ENCODE measurements at regions not wholly inside any gene's neighbourhood (a gene's known extent, or its start where the extent isn't known, plus 50 kb on each side); places are given as distances from the start of the nearest gene placed in this dataset.

GRCh38 chr5:86807046-86808031 is 189.6 kb downstream of the COX7C start:
- Mint-ChIP-seq H3K4me1 (no peaks in the 10 kb centered on the region), H3K27me3 (ENCODE audit: low read depth in 3 of 3) (no peaks in the 10 kb centered on the region), H3K27ac (no peak overlapping the region), H3K4me3 (no peak overlapping the region), H3K36me3 (no peaks in the 10 kb centered on the region), H3K9me3 (peaks cover 0 to 5% (median 0%) of the 10 kb centered on the region in 6 donors)
- no peak for DNase-seq

DNA sequence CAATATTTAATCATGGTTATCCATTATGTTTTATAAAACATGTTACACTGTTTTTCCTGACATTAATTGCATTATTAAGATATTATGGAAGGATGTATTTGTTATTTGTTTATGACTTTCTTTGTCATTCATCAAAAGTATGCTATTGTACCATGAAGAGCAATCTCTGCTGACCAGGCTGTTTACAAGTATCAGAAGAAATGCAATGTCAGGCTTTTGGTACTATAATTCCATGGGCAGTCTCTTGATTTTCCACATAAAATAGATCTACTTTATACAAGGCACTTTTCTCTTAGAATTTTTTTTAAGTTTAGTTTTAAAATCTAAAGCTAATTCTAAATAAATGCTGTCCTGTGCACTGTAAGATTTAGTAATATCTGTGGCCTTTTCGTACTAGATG is 196.6 kb downstream of the COX7C start:
- Mint-ChIP-seq H3K4me3 (no peak overlapping the region), H3K4me1 (no peaks in the 10 kb centered on the region), H3K36me3 (no peaks in the 10 kb centered on the region), H3K27me3 (ENCODE audit: low read depth in 3 of 3) (no peaks in the 10 kb centered on the region), H3K27ac (no peak overlapping the region), H3K9me3 (peaks cover 0 to 2% (median 0%) of the 10 kb centered on the region in 6 donors)
- no peak for DNase-seq

DNA sequence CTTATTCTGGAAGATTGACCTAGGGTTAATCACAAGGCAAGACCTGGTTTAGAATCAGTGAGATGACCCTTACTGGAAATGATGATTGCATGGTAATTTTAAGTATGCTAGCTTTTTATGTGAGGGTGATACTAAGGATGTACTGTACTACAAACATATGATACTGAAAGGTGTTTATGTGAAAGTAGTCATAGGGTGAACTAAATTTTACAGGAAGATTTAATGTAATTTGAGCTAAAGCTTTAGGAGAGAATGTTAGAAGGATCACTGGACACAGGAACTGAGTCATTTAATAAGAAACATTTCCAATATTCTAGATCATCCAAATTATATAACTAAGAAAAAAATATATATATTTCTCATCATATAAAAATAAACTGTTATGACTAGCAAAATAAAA is 197.2 kb downstream of the COX7C start:
- H3K27ac Mint-ChIP-seq = no peak overlapping the region
- peaks cover 0 to 2% (median 0%) of the 10 kb centered on the region in 6 donors for H3K9me3 Mint-ChIP-seq
- no peak for DNase-seq
- no peak overlapping the region for H3K4me3 Mint-ChIP-seq
- H3K27me3 Mint-ChIP-seq (ENCODE audit: low read depth in 3 of 3) = no peaks in the 10 kb centered on the region
- no peaks in the 10 kb centered on the region for H3K4me1 Mint-ChIP-seq
- no peaks in the 10 kb centered on the region for H3K36me3 Mint-ChIP-seq

GRCh38 chr5:86824637-86825036 is 206.9 kb downstream of the COX7C start:
- H3K27me3 Mint-ChIP-seq (ENCODE audit: low read depth in 3 of 3) = peaks cover 0 to 2% (median 0%) of the 10 kb centered on the region in 3 donors
- no peak for DNase-seq
- H3K36me3 Mint-ChIP-seq = no peaks in the 10 kb centered on the region
- no peaks in the 10 kb centered on the region for H3K4me1 Mint-ChIP-seq
- H3K4me3 Mint-ChIP-seq = no peak overlapping the region
- peaks cover 0 to 7% (median under 1%) of the 10 kb centered on the region in 6 donors for H3K9me3 Mint-ChIP-seq
- H3K27ac Mint-ChIP-seq = no peak overlapping the region

- H3K27me3 Mint-ChIP-seq (ENCODE audit: low read depth in 3 of 3) = no peaks in the 10 kb centered on the region
- peaks cover 0 to 3% (median 0%) of the 10 kb centered on the region in 3 donors for H3K36me3 Mint-ChIP-seq
- no peak overlapping the region for H3K4me3 Mint-ChIP-seq
- H3K27ac Mint-ChIP-seq = no peak overlapping the region
- no peaks in the 10 kb centered on the region for H3K4me1 Mint-ChIP-seq
- DNase-seq = no peak
- H3K9me3 Mint-ChIP-seq = peaks cover 0 to 12% (median 0%) of the 10 kb centered on the region in 6 donors
Measured at GRCh38 chr5:86831128-86831527, 213.4 kb downstream of the COX7C start.

- no peaks in the 10 kb centered on the region for H3K27me3 Mint-ChIP-seq (ENCODE audit: low read depth in 3 of 3)
- DNase-seq = no peak
- no peaks in the 10 kb centered on the region for H3K4me1 Mint-ChIP-seq
- peaks cover 0 to 12% (median 0%) of the 10 kb centered on the region in 6 donors for H3K9me3 Mint-ChIP-seq
- H3K27ac Mint-ChIP-seq = no peak overlapping the region
- peaks cover 0 to 3% (median 0%) of the 10 kb centered on the region in 3 donors for H3K36me3 Mint-ChIP-seq
- no peak overlapping the region for H3K4me3 Mint-ChIP-seq
Measured at GRCh38 chr5:86833868-86834267, 216.1 kb downstream of the COX7C start.

- DNase-seq = no peak
- no peaks in the 10 kb centered on the region for H3K4me1 Mint-ChIP-seq
- no peak overlapping the region for H3K4me3 Mint-ChIP-seq
- no peaks in the 10 kb centered on the region for H3K36me3 Mint-ChIP-seq
- H3K27ac Mint-ChIP-seq = no peak overlapping the region
- no peaks in the 10 kb centered on the region for H3K9me3 Mint-ChIP-seq
- H3K27me3 Mint-ChIP-seq (ENCODE audit: low read depth in 3 of 3) = no peaks in the 10 kb centered on the region
Measured at GRCh38 chr5:86837610-86838009, 219.9 kb downstream of the COX7C start.

DNA sequence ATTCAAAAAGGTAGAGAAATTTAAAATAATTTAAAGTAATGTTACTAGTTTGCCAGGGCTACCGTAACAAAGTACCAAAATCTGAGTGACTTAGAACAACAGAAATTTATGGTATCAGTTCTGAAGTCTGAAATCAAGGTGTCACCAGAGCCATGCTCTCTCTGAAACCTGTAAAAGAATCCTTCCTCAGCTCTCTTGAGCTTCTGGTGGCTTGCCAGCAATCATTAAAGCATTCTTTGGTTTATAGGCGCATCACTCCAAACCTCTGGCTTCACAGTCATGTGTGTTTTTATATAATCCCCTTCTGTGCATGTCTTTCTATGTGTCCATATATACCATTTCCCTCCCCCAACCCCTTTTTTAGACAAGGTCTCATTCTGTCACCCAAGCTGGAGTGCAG is 220.3 kb downstream of the COX7C start:
- H3K36me3 Mint-ChIP-seq = no peaks in the 10 kb centered on the region

DNA sequence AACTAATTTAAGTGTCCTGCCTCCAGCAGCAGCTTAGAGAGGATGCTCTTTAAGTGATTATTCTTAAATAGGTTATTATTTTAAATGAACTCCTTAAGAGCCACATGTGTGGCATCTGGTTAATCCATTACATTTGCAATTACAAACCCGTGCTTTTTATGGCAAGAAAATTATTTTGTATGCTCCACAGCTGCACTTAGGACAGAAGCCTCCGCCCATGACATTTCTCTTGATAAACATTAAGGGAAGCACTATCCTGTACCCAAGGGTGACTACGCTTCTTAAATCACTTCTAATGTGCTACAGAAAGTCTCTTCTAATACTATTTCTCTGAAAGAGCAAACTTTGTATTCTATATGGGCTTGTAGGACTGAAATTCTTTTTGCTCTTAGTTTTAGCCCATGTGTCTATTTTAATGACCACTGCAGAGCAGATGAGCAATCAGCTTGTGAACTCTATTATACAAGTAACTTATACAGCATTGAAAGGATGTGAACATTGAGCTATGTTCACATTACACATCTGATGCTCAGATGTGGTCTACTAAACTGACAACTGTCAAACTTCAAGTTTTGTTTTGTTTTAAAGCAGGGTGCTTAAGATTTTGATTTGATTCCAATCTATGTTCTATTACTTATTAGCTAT is 223.4 kb downstream of the COX7C start:
- no peaks in the 10 kb centered on the region for H3K36me3 Mint-ChIP-seq
- DNase-seq = no peak
- H3K27me3 Mint-ChIP-seq (ENCODE audit: low read depth in 3 of 3) = no peaks in the 10 kb centered on the region
- H3K4me1 Mint-ChIP-seq = no peaks in the 10 kb centered on the region
- H3K4me3 Mint-ChIP-seq = no peak overlapping the region
- no peak overlapping the region for H3K27ac Mint-ChIP-seq
- H3K9me3 Mint-ChIP-seq = peaks cover 0 to 2% (median 0%) of the 10 kb centered on the region in 6 donors

More for the DNA sequence above, 220.3 kb downstream of the COX7C start:
- Mint-ChIP-seq H3K27me3 (ENCODE audit: low read depth in 3 of 3) (no peaks in the 10 kb centered on the region), H3K4me1 (no peaks in the 10 kb centered on the region), H3K4me3 (no peak overlapping the region), H3K9me3 (no peaks in the 10 kb centered on the region), H3K27ac (no peak overlapping the region)
- no peak for DNase-seq

DNA sequence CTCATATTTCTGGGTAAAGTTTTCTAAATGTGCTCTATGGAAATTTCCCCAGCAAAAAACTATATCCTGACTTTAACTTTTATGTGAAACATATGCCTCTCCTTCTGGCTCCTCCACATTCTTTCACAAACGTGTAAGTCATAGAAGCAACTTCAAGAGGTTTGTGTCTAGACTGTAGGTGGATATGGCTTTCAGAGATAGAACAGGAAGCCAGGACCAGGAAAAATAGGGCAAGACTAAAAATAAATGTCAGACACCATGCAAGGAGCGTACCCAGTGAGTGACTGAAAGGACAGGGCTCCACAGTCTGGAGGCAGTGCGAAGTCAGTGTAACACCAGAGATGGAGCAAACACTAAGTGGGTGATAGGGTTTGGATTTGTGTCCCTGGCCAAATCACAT is 240.7 kb downstream of the COX7C start:
- Mint-ChIP-seq H3K36me3 (no peaks in the 10 kb centered on the region), H3K9me3 (peaks cover 0 to 5% (median under 1%) of the 10 kb centered on the region in 6 donors), H3K4me3 (no peak overlapping the region), H3K27ac (no peak overlapping the region), H3K27me3 (ENCODE audit: low read depth in 3 of 3) (peaks cover 0 to 3% (median 0%) of the 10 kb centered on the region in 3 donors), H3K4me1 (no peaks in the 10 kb centered on the region)
- DNase-seq = no peak

GRCh38 chr5:86861512-86861911 is 243.8 kb downstream of the COX7C start:
- no peak overlapping the region for H3K27ac Mint-ChIP-seq
- peaks cover 0 to 3% (median 0%) of the 10 kb centered on the region in 3 donors for H3K27me3 Mint-ChIP-seq (ENCODE audit: low read depth in 3 of 3)
- DNase-seq = no peak
- H3K4me3 Mint-ChIP-seq = no peak overlapping the region
- no peaks in the 10 kb centered on the region for H3K36me3 Mint-ChIP-seq
- H3K9me3 Mint-ChIP-seq = peaks cover 0 to 2% (median 0%) of the 10 kb centered on the region in 6 donors
- no peaks in the 10 kb centered on the region for H3K4me1 Mint-ChIP-seq

GRCh38 chr5:86862093-86862492 is 244.4 kb downstream of the COX7C start:
- no peak overlapping the region for H3K27ac Mint-ChIP-seq
- no peaks in the 10 kb centered on the region for H3K36me3 Mint-ChIP-seq
- H3K9me3 Mint-ChIP-seq = no peaks in the 10 kb centered on the region

GRCh38 chr5:86864051-86864450 is 246.3 kb downstream of the COX7C start:
- no peak for DNase-seq
- H3K27me3 Mint-ChIP-seq (ENCODE audit: low read depth in 3 of 3) = peaks cover 0 to 1% (median 0%) of the 10 kb centered on the region in 3 donors

More at GRCh38 chr5:86862093-86862492, 244.4 kb downstream of the COX7C start:
- no peaks in the 10 kb centered on the region for H3K4me1 Mint-ChIP-seq
- no peak for DNase-seq
- no peak overlapping the region for H3K4me3 Mint-ChIP-seq
- H3K27me3 Mint-ChIP-seq (ENCODE audit: low read depth in 3 of 3) = peaks cover 0 to 3% (median 0%) of the 10 kb centered on the region in 3 donors

GRCh38 chr5:86865256-86865785 is 247.6 kb downstream of the COX7C start:
- Mint-ChIP-seq H3K9me3 (peaks cover 0 to 2% (median 0%) of the 10 kb centered on the region in 6 donors), H3K4me3 (no peak overlapping the region), H3K27me3 (ENCODE audit: low read depth in 3 of 3) (peaks cover 0 to 1% (median 0%) of the 10 kb centered on the region in 3 donors), H3K4me1 (no peaks in the 10 kb centered on the region), H3K36me3 (no peaks in the 10 kb centered on the region), H3K27ac (no peak overlapping the region)
- no peak for DNase-seq

More at GRCh38 chr5:86864051-86864450, 246.3 kb downstream of the COX7C start:
- H3K4me1 Mint-ChIP-seq = no peaks in the 10 kb centered on the region
- no peak overlapping the region for H3K27ac Mint-ChIP-seq
- H3K9me3 Mint-ChIP-seq = peaks cover 0 to 2% (median 0%) of the 10 kb centered on the region in 6 donors
- no peaks in the 10 kb centered on the region for H3K36me3 Mint-ChIP-seq
- H3K4me3 Mint-ChIP-seq = no peak overlapping the region
